Esophagus squamous epithelium (tissue), 4 donors: ENCODE measurements at regions not wholly inside any gene's neighbourhood (a gene's known extent, or its start where the extent isn't known, plus 50 kb on each side); places are given as distances from the start of the nearest gene placed in this dataset.

Source experiments
- CTCF ChIP-seq, 6 experiments: fragments of 450-650 bp in 4 of 6; fragments of 200-600 bp in 2 of 6; sonication (generic) in 2 of 6; IDR thresholded peaks; one replicate each; pipeline ENCODE4 v1.5.1; 2016 to 2019; ENCODE audit warnings: antibody characterized with exemption in 6 of 6, mild to moderate bottlenecking in 4 of 6, moderate library complexity in 4 of 6
- POLR2A ChIP-seq, 4 donors: fragments of 450-650 bp; IDR thresholded peaks; one replicate each; pipeline ENCODE4 v1.6.1; 2017; ENCODE audit warnings: antibody characterized with exemption in 4 of 4, mild to moderate bottlenecking in 4 of 4, moderate library complexity in 3 of 4

DNA sequence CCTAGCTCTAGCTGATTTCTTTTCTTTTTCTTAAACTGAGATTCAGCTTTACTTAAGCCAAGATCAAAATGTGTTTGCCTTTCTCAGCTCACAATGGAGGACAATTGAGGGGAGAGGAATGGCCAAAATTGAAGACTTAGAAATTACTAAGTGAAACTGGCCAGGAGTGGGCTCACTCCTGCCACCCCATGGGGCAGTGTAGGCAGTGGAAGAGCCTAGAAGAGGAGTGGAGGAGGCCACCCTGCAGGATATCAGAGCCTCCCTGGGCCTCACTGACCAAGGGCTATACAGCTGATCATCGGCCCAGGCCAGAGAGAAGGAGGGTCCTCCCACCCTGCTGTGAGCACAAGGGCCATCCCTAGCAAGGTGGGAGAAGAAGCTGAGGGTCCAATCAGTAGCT is 119.8 kb downstream of the CCT6B start:
- TF ChIP-seq POLR2A (IDR thresholded peaks at IDR 0.05) (no peak), CTCF (IDR thresholded peaks at IDR 0.05) (no peak)
